GM23338 (cell line): ENCODE measurements at regions not wholly inside any gene's neighbourhood (a gene's known extent, or its start where the extent isn't known, plus 50 kb on each side); places are given as distances from the start of the nearest gene placed in this dataset.

Source experiments
- ATAC-seq: fragments of 200-7000 bp; cut with Tn5 transposase; 3 replicates; pipeline ENCODE4 v1.9.1; 2020
- DNase-seq: peaks from one replicate; pipeline ENCODE4 v3.0.0-alpha.2; 2015; ENCODE audit warnings: low spot score
- H2AFZ ChIP-seq: fragments of 200-600 bp; sonication (generic); 2 replicates; pipeline ENCODE4 v1.8.0; 2016; ENCODE audit warnings: antibody characterized with exemption, mild to moderate bottlenecking, moderate library complexity
- H3F3A ChIP-seq: fragments of 200-600 bp; sonication (generic); replicated peaks from 2 replicates; pipeline ENCODE4 v1.8.0; 2017; ENCODE audit warnings: antibody characterized with exemption, mixed run types, low read depth
- H3K27ac ChIP-seq: fragments of 200-600 bp; sonication (generic); 2 replicates; pipeline ENCODE4 v1.6.1; 2016; ENCODE audit warnings: low read depth
- H3K27me3 ChIP-seq: fragments of 200-600 bp; sonication (generic); 2 replicates; pipeline ENCODE4 v1.8.0; 2016; ENCODE audit warnings: mild to moderate bottlenecking, mixed run types, moderate library complexity; ENCODE audit not compliant: insufficient read depth
- H3K36me3 ChIP-seq: fragments of 200-600 bp; sonication (generic); 2 replicates; pipeline ENCODE4 v1.8.0; 2016; ENCODE audit warnings: mild to moderate bottlenecking; ENCODE audit not compliant: insufficient read depth
- H3K4me1 ChIP-seq: fragments of 200-600 bp; sonication (generic); 2 replicates; pipeline ENCODE4 v1.8.0; 2016; ENCODE audit warnings: mild to moderate bottlenecking, moderate library complexity; ENCODE audit not compliant: insufficient read depth
- H3K4me2 ChIP-seq: fragments of 200-600 bp; sonication (generic); 2 replicates; pipeline ENCODE4 v1.7.1; 2017; ENCODE audit warnings: mixed run types
- H3K4me3 ChIP-seq: fragments of 200-600 bp; sonication (generic); 2 replicates; pipeline ENCODE4 v1.6.1; 2016; ENCODE audit warnings: mixed run types
- H3K79me2 ChIP-seq: fragments of 200-600 bp; sonication (generic); replicated peaks from 2 replicates; pipeline ENCODE4 v1.8.0; 2017; ENCODE audit warnings: mild to moderate bottlenecking; ENCODE audit not compliant: insufficient read depth
- H3K9me2 ChIP-seq: fragments of 200-600 bp; sonication (generic); 2 replicates; pipeline ENCODE4 v1.8.0; 2017; ENCODE audit not compliant: insufficient read depth
- H4K20me1 ChIP-seq: fragments of 200-600 bp; sonication (generic); replicated peaks from 2 replicates; pipeline ENCODE4 v1.8.0; 2017; ENCODE audit warnings: mild to moderate bottlenecking; ENCODE audit not compliant: insufficient read depth
- H3K27ac Mint-ChIP-seq: 2 replicates; pipeline ENCODE4 v1.8.0; 2020; ENCODE audit warnings: inconsistent platforms, mild to moderate bottlenecking, moderate library complexity, mixed read lengths
- H3K27me3 Mint-ChIP-seq: 3 replicates; pipeline ENCODE4 v1.8.0; 2022; ENCODE audit warnings: low read depth, mild to moderate bottlenecking, moderate library complexity, mixed read lengths, inconsistent platforms; ENCODE audit not compliant: insufficient read depth, poor library complexity
- H3K36me3 Mint-ChIP-seq: 3 replicates; pipeline ENCODE4 v1.8.0; 2021; ENCODE audit warnings: low read depth, mild to moderate bottlenecking, inconsistent platforms, moderate library complexity, mixed read lengths
- H3K4me1 Mint-ChIP-seq: 3 replicates; pipeline ENCODE4 v1.8.0; 2020; ENCODE audit warnings: mild to moderate bottlenecking, inconsistent platforms, mixed read lengths
- H3K4me3 Mint-ChIP-seq: 3 replicates; pipeline ENCODE4 v1.8.0; 2021; ENCODE audit warnings: moderate library complexity, mild to moderate bottlenecking, inconsistent platforms, mixed read lengths
- H3K9me3 Mint-ChIP-seq: 3 replicates; pipeline ENCODE4 v1.8.0; 2020; ENCODE audit warnings: moderate library complexity, mild to moderate bottlenecking, inconsistent platforms, mixed read lengths
- EZH2phosphoT487 ChIP-seq: fragments of 200-600 bp; sonication (generic); IDR thresholded peaks from one replicate; pipeline ENCODE4 v1.8.1; 2018; ENCODE audit warnings: antibody characterized with exemption; ENCODE audit not compliant: unreplicated experiment
- NANOG ChIP-seq: IDR thresholded peaks from 2 replicates; pipeline ENCODE4 v1.6.1; 2016; ENCODE audit warnings: antibody characterized with exemption, borderline replicate concordance
- POLR2AphosphoS5 ChIP-seq: IDR thresholded peaks from 2 replicates; pipeline ENCODE4 v1.6.1; 2016; ENCODE audit warnings: antibody characterized with exemption, low read depth
- TF ChIP-seq, protein P1 (sequence below), 2 experiments: fragments of 200-600 bp in 1 of 2; sonication (generic) in 1 of 2; conservative IDR thresholded peaks; 2 replicates each; pipeline versions ENCODE4 v1.5.1 to v1.6.1; 2016 to 2017; ENCODE audit warnings: antibody characterized with exemption in 2 of 2, low read depth in 2 of 2, mild to moderate bottlenecking in 2 of 2, moderate library complexity in 1 of 2
- TF ChIP-seq, protein P2 (sequence below): fragments of 250-450 bp; sonication (Bioruptor Pico); IDR thresholded peaks from 2 replicates; pipeline ENCODE4 v1.5.0; 2020; ENCODE audit warnings: mild to moderate bottlenecking, moderate library complexity

DNA sequence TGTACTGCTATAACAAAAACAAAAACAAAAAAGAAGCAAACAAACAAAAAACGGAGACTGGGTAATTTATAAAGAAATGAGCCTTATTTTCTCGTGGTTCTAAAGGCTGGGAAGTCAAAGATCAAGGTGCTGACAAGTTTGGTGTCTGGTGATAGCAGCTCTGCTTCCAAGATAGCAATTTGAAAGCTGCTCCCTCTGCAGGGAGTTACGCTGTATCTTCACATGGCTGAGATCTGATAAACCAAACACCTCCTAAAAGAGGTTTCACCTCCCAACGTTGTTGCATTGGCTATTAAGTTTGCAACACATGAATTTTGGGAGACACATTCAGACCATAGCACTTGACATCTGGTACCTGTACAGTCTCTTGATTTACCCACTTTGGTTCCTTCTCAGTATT lies 854.2 kb downstream of the CENPC start:
- Mint-ChIP-seq H3K9me3 (no peaks in the 10 kb centered on the region), H3K4me1 (peaks cover 6% of the 10 kb centered on the region; the same call in 2 of the 3 replicates), H3K4me3 (no peak overlapping the region), H3K36me3 (no peaks in the 10 kb centered on the region), H3K27ac (no peak overlapping the region), H3K27me3 (no peaks in the 10 kb centered on the region)
- Histone ChIP-seq H3K27ac (no peak overlapping the region), H3K36me3 (no peaks in the 10 kb centered on the region), H3K4me1 (no peaks in the 10 kb centered on the region; the same call in 1 of the 2 replicates), H3K9me2 (no peaks in the 10 kb centered on the region), H3F3A (no peaks in the 10 kb centered on the region), H4K20me1 (no peaks in the 10 kb centered on the region), H2AFZ (no peak overlapping the region), H3K4me3 (no peak overlapping the region), H3K4me2 (no peak overlapping the region), H3K27me3 (no peaks in the 10 kb centered on the region), H3K79me2 (no peaks in the 10 kb centered on the region)
- ATAC-seq (peak; percentile 72), DNase-seq (peak; percentile 47)
- TF ChIP-seq, protein P1, sequence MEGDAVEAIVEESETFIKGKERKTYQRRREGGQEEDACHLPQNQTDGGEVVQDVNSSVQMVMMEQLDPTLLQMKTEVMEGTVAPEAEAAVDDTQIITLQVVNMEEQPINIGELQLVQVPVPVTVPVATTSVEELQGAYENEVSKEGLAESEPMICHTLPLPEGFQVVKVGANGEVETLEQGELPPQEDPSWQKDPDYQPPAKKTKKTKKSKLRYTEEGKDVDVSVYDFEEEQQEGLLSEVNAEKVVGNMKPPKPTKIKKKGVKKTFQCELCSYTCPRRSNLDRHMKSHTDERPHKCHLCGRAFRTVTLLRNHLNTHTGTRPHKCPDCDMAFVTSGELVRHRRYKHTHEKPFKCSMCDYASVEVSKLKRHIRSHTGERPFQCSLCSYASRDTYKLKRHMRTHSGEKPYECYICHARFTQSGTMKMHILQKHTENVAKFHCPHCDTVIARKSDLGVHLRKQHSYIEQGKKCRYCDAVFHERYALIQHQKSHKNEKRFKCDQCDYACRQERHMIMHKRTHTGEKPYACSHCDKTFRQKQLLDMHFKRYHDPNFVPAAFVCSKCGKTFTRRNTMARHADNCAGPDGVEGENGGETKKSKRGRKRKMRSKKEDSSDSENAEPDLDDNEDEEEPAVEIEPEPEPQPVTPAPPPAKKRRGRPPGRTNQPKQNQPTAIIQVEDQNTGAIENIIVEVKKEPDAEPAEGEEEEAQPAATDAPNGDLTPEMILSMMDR (conservative IDR thresholded peaks at IDR 0.05; ENCODE audit: low read depth in 2 of 2), result peak; percentile 29 to 53
- no peak for TF ChIP-seq NANOG
- TF ChIP-seq, protein P2, sequence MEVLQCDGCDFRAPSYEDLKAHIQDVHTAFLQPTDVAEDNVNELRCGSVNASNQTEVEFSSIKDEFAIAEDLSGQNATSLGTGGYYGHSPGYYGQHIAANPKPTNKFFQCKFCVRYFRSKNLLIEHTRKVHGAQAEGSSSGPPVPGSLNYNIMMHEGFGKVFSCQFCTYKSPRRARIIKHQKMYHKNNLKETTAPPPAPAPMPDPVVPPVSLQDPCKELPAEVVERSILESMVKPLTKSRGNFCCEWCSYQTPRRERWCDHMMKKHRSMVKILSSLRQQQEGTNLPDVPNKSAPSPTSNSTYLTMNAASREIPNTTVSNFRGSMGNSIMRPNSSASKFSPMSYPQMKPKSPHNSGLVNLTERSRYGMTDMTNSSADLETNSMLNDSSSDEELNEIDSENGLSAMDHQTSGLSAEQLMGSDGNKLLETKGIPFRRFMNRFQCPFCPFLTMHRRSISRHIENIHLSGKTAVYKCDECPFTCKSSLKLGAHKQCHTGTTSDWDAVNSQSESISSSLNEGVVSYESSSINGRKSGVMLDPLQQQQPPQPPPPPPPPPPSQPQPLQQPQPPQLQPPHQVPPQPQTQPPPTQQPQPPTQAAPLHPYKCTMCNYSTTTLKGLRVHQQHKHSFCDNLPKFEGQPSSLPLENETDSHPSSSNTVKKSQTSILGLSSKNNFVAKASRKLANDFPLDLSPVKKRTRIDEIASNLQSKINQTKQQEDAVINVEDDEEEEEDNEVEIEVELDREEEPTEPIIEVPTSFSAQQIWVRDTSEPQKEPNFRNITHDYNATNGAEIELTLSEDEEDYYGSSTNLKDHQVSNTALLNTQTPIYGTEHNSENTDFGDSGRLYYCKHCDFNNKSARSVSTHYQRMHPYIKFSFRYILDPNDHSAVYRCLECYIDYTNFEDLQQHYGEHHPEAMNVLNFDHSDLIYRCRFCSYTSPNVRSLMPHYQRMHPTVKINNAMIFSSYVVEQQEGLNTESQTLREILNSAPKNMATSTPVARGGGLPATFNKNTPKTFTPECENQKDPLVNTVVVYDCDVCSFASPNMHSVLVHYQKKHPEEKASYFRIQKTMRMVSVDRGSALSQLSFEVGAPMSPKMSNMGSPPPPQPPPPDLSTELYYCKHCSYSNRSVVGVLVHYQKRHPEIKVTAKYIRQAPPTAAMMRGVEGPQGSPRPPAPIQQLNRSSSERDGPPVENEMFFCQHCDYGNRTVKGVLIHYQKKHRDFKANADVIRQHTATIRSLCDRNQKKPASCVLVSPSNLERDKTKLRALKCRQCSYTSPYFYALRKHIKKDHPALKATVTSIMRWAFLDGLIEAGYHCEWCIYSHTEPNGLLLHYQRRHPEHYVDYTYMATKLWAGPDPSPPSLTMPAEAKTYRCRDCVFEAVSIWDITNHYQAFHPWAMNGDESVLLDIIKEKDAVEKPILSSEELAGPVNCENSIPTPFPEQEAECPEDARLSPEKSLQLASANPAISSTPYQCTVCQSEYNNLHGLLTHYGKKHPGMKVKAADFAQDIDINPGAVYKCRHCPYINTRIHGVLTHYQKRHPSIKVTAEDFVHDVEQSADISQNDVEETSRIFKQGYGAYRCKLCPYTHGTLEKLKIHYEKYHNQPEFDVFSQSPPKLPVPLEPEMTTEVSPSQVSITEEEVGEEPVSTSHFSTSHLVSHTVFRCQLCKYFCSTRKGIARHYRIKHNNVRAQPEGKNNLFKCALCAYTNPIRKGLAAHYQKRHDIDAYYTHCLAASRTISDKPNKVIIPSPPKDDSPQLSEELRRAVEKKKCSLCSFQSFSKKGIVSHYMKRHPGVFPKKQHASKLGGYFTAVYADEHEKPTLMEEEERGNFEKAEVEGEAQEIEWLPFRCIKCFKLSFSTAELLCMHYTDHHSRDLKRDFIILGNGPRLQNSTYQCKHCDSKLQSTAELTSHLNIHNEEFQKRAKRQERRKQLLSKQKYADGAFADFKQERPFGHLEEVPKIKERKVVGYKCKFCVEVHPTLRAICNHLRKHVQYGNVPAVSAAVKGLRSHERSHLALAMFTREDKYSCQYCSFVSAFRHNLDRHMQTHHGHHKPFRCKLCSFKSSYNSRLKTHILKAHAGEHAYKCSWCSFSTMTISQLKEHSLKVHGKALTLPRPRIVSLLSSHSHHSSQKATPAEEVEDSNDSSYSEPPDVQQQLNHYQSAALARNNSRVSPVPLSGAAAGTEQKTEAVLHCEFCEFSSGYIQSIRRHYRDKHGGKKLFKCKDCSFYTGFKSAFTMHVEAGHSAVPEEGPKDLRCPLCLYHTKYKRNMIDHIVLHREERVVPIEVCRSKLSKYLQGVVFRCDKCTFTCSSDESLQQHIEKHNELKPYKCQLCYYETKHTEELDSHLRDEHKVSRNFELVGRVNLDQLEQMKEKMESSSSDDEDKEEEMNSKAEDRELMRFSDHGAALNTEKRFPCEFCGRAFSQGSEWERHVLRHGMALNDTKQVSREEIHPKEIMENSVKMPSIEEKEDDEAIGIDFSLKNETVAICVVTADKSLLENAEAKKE (CRISPR knock-in tag), result no peak
- TF ChIP-seq EZH2phosphoT487, result no peak
- no peak for TF ChIP-seq POLR2AphosphoS5
